LoVo (cell line): ENCODE measurements at regions not wholly inside any gene's neighbourhood (a gene's known extent, or its start where the extent isn't known, plus 50 kb on each side); places are given as distances from the start of the nearest gene placed in this dataset.

Source experiments
- DNase-seq: peaks from one replicate; pipeline ENCODE4 v3.0.0-alpha.2; 2016; ENCODE audit warnings: low spot score

DNA sequence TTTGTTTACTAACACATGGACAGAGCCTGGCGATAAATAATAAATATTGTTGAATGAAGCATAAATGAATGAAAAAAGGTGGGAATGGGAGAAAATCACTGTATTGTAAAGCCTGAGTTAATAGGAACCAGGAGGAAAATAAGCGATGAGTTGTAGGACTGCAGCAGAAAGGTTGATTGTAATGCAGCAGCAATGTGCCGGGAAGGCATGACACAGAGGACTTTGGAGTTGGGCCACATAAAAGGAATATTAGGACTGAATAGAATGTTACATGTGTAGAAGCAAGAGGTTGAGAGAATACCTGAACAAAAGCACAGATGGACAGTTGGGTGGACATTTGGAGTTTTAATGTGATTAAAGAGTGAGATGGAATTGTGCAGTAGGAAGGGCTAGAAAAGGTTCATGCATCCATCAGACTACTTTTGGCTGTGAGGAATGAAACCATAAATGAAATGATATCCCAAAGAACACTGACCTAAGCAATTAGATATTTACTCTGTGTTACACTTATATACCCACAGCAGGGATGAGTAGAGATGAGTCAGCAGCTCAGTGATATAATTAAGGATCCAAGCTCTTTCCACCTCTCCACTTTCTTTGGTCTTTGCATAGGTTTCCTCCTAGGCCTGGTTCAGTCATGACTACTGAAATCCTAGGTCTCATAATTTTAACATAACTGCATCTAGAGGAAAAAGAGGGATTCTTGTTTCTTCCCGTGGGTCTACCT lies 55.4 kb downstream of the CCER1 start:
- no peak for DNase-seq

DNA sequence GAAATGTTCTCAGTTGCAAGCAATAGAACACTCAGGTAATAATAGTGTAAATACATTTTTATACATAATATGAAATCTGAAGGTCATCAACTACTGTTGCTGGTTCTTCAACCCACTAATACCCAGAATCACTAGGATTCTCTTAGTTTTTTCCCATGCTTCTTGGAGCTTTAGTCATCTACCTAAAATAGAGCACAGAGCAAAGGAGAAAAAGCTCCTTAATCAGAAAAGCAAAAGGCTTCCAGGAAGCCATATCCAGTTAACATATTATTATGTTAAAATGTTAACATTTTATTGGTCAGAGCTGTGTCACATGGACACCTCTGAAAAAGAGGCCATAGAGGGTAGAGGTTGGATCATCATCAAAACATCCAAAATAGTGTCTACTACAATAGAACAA lies 57.0 kb downstream of the CCER1 start:
- DNase-seq: no peak

DNA sequence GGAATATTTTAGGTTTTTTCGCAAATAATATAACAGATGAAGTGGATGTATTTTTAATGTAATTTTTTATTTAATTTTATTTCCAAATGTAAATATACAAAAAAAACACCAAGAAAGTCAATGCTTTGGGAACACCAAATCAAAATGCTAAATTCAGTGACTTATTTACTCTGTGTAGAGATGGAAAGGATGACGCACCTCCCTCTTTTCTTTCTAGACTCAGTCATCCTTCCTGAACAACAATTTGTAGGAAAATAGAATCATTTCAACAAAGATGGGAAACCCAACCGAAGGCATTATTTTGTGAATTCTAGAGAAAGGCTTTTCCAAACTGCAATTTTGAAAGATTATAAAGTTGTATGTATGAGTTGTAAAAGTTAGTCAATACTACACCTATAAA lies 57.7 kb downstream of the CCER1 start:
- DNase-seq: no peak

DNA sequence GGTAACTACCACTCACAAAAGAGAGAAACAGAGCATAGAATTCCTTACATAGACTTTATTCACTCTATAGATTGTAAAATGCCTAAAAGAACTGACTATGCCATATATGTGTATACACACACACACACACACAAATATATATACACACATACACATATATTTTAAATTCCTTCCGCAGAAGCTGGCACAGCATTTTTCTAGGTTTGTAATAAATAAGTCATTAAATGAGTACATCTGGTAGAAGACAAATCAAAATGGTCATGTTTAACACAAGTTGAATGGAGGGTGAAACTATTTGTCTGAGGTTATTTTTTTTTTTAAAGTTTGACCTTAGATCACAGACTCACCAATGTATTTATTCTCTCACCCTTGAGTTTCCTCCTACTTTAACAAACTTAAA lies 58.2 kb downstream of the CCER1 start:
- DNase-seq: no peak

DNA sequence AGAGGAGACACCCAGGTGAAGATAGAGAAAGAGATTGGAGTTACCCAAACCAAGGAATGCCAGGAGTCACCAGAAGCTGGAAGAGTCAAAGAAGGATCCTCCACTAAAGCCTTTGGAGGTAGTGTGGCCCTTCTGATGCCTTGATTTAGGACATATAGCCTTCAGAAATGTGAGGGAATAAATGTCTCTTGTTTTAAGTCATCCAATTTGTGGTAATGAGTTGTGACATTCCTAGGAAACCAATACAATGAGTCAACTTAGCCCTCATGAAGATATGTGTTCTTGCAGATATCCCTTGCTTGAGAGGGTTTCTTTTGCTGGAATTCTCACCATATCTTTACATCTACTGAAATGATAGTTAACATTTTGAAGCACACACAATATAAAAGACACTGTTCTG lies 58.8 kb downstream of the CCER1 start:
- peak; percentile 26 for DNase-seq

DNA sequence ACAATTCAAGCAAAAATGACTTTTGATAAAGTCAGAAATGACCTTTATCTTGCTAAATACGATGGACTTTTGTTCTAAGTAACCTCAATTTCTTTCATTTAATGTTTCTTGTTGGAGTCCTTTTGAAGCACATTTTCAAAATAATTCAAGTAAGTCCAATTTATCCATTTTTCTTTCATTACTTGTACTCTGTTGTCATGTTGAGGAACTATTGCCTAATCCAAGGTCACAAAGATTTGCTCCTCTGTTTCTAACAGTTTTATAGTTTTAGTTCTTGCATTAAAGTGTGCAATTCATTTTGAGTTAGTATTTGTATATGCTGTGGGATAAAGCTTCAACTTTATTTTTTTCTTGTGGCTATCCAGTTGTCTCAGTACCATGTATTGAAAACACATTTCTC lies 66.7 kb downstream of the CCER1 start:
- no peak for DNase-seq

DNA sequence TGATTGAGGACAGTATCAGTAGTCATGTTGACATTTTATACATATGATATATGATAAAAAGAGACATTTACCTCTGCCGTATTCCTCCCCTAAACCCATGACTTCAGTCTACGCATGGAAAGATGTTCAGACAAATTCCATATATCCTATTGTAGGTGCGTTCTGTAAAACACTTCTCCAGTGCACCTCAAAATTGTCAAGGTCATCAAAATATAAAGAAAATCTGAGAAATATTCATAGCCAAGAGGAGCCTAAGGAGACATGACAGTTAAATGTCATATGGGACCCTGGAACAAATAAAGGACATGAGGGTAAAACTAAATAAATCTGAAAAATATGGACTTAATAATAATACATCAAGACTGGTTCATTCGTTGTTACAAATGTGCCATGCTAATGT lies 71.5 kb downstream of the CCER1 start:
- no peak for DNase-seq

DNA sequence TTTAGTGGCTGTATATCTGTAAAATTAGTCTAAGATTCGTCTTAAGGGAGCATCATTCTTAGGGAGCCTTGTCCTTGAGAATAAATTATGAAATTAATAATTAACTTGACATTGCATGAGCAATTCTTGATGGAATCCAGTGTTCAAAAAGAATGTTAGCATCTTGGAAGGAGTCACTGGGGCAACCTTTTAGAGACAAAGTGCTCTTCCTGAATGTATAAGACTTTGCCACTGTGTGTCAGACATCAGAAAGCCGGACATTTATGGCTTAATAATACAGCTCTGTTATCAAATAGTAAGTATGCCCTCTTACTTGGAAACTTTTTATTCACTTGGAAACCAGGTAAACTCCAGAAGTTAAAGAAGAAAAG lies 83.3 kb downstream of the CCER1 start:
- DNase-seq: no peak

DNA sequence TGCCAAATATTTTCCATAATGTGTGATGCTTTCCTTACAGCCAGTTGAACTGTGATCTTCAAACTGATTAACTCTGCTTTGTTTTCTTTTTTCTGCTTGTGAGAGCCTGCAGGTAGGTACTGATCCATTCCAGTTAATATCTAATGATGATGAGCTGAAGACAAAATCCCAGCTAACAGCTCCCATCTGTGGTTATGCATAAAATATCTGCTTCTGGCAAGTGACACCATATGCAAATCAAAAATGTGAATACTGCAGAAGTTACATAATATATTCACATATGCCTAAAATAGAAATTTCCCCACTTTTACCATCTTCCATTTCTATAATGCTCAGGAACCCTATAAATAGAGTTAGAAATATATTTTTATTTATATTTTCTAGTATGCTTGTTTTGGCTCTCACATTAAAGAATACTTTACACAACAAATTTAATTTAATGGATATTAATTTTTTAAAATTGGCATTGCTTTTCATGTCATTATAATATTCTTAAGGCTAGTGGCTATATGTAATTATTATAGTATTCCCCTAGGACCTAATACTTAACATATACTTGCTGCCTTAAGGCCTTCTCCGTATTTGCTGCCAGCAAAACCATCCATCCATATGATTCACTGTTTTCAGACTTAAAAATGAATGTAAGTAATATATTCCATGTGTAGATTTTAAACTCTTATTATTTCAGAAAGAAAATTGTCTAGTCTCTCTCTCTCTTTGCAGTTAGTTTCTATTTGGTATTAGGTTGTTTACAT lies 83.8 kb downstream of the CCER1 start:
- DNase-seq: no peak

DNA sequence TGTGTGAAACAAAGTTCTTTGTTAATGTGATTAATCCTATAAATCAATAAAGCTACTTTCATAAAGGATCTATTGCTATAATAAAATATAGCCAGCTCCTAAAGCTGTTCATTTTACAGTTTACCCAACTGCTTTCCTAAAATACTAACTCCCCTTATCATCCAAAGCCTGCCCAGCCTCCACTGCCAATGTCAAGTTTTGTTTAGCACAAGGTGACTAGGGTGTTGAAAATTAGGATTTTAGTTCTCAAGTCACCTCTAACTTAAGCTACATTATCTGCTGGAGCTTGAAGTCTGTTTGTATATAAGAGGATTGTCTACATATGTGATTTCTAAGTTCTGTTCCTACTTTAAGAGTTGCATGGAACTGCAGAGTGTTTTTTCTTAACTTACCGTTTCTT lies 86.3 kb downstream of the CCER1 start:
- DNase-seq: no peak

DNA sequence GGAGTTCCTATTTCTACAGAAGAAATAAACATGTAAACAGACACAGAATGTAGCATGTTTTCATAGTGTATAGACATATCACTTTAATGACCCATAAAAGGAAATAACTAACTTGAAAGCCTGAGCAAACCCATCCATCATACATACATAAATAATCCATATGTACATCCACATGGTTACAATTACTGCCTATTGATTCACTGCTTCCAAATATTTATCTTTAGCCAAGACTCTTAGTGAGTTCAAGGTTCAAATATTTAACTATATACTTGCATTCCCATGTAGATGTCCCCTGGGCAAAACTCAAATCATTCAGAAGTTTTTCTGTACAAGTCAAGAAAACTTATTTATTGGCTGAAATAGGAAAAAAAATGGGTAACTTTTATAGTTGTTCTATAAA lies 95.4 kb downstream of the CCER1 start:
- no peak for DNase-seq

DNA sequence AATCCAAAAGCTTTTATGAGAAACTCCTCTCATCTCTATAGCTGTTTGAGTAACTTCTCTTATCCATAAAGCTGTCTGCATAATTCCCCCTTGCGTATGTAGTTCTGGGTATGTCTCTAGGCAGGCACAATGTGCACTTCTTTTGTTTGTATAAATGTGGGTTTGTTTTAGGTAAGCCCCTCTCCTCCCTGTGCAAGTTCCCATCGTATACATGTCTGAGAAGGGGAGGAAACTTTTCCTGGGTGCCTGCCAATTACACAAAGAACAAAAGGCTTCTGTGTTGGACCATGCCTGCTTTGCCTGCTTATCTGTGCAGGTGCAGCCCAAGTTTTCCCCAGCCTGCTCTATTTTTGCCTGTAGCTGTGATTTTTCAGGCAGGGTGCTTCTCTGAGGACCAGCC lies 96.7 kb downstream of the CCER1 start:
- DNase-seq: peak; percentile 26

DNA sequence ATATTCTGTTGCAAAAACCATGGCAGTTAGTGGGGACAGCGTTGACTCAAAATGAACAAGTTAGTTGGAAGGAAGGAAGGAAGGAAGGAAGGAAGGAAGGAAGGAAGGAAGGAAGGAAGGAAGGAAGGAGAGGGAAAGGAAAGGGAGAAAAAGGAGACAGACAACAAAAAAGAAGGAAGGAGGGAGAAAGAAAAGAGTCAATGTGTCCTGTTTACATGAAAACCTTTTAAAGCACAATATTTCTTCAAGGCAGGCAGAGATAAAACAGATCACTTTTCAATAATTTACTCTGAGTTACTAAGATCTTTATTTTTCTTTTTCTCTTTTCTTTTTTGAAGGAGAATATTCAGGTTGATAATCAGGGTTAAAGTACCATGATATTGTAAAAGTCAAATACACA lies 99.4 kb downstream of the CCER1 start:
- DNase-seq: no peak

DNA sequence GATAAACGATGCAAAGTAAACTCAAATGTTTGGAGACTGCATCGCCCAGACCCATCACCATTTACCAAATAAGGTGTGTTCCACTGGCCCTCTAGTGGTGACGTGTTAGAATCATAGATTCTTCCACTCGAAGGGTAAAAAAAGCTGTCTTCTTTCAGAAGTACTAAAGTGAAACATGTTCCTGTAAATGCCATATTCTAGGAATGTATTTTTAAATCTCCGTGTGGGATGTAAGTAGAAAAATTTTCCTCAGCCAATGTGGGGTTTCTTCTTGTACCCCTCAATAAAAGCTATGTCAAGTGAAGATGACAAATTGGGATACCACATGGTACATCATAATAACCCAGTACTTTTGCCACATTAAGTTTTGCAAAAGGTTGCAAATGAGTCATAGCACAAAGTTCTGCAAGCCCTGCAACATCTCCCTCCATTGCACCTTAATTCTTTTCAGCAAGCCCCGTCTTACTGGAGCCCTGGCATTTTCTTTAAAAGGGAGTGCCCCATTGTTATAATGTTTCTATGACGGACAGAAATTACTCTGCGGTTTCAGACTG lies 100.8 kb downstream of the CCER1 start:
- peak; percentile 69 for DNase-seq

DNA sequence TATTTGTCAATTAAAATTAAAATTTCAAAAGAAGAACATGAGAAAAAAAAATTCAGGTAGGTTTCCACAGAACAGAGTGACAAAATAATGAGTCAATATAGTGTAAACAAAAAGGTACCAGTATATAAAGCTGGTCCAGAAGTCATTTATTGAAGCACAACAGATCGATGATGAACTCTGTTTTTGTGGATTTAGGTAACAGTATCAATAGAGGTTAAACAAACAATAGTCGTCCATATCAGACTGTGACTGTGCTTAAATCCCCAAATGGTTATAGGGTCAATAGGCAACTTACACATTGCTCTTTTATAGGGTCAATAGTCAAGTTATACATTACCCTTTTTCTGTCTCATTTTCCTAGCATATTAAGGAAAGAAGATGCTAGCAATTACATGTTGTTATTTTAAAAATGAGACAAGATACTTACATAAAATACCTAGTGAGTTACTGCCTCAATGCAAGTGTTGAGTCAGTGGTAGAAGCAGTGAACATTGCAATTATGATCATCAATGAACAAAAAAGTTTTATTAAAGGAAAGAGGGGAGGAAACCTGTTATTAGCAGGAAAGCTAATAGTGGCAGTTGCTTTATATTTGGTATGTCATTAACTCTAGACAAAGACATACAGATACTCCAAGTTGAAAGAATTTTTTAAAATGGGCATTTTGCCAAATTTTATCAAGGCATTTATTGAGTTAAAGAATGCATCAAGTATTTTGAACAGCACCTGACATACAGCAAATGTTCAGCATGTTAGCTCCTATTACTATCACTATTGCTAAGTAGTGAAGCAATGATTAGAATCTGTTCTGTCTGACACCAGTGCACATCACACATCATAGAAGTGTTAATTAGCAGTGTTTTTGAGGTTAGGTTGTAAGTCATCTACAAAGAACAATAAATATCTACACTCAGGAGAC lies 102.9 kb downstream of the CCER1 start:
- DNase-seq: no peak

DNA sequence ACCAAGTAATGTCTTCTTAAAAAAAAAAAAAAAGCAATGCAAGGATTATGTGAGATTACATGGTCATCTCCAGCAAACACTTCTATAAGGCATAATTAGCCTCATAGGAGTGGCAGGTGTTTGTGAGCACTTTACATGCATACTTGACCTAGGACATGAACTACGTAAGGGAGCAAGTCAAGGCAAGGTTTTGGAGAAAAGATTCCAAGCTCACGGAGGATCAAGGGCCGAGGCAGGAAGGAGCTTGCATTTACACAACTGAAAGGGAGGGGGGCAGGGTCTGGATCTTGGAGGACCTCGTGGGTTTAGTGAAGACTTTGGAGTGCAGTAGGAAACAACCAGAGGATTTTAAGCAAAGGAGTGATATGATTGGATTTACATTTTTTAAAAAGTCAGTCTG lies 112.5 kb downstream of the CCER1 start:
- DNase-seq: no peak

DNA sequence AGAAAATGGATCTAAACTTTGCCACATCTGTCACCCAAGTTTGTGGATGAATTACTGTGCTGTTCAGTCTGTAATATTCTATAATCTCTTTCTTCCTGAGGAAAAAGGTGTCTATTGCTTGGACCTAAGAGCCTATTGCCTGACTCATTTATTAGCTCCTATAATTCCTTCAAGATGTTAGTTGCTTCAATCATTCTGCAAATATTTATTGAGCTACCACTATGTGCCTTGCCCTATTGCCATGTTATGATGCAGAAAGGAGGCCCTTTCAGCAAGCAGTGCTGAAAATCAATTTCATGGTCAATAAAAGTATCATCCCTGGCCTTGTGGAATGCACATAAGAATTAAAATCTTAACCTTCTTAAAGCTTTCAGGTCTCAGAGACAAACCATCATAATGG lies 113.6 kb downstream of the CCER1 start:
- no peak for DNase-seq

DNA sequence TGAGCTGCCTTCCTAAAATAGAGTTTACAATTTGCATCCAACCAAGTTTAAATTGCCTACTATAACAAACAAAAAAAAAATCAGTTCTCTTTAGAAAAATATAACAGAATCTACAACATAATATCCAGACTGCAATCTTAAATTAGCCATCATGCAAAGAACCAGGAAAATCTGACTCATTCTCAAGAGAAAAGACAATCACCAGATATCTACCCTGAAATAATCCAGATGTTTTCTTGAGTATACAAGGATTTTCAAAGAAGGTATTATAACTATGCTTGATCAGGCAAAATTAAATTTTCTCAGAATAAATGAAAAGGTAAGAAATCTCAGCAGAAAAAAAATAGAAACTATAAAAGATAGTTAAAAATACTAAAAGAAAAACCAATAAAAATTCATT lies 115.6 kb downstream of the CCER1 start:
- DNase-seq: no peak

DNA sequence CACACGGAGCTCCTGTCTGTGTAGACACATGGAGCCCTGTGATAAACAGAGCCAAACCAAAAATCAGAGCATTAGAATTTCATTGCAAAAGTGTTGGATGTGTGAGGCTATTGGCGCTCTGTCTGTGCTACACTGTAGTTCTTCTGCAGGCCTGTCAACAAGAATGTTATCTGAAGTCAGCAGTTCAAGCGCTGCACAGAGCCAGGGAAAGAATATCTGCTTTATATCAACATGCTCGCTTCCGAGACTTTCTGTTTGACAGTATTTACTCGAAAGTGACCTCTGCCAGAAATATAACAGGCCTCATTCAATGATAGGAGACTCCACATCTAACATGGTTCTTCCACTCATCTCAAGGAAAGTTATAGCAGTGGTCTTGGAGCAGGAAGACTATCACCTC lies 118.3 kb downstream of the CCER1 start:
- DNase-seq: no peak

DNA sequence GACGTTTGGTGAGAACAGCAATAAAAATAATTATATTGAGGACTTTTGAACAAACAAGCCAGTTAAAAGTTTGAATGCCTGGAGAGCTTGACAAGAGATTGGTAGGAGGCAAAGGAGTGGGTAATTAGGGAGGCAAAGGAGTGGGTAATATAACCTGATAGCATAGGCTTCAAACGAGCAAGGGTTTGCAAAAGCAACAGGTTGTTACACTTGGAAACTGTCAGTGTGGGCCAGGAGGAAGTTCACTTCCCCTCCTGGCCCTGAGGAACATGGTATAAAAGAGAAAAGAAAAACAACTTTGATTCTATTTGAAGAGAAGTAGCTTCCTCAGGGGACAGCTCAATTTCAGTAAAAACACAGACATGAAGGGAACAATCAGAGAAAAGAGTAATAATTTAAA lies 121.7 kb downstream of the CCER1 start:
- no peak for DNase-seq

DNA sequence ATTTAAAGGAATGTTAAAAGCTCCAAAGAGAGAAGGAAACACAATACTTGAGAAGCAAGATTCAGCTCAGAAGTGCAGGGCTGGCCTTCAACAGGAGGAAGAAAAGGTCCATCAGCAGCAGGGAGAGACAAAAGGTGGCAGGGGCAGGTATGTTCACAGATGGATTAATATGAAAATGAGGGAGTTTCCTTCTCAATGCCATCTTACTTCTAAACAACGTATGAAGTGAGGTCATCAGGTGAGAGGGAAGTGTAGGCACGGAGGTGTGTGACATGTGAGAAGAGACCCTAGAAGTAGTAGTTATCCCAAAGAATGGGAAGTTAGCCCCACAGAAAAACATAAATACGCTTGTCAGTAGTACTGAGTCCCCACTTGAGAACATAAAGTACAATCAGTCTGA lies 122.5 kb downstream of the CCER1 start:
- no peak for DNase-seq

DNA sequence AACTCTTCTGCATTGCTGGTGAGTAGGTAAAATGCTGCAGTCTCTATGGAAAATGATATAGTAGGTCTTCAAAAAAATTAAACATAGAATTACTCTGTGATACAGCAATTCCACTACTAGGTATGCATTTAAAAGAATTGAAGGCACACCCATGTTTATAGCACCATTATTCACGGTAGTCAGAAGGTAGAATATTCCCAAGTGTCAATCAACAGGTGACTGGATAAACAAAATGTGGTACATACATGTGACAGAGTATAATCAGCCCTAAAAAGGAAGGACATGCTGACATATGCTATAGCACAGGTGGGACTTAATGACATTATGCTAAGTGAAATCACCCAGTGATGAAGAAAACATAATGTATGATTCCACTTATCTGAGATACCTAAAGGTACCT lies 123.3 kb downstream of the CCER1 start:
- DNase-seq: no peak

DNA sequence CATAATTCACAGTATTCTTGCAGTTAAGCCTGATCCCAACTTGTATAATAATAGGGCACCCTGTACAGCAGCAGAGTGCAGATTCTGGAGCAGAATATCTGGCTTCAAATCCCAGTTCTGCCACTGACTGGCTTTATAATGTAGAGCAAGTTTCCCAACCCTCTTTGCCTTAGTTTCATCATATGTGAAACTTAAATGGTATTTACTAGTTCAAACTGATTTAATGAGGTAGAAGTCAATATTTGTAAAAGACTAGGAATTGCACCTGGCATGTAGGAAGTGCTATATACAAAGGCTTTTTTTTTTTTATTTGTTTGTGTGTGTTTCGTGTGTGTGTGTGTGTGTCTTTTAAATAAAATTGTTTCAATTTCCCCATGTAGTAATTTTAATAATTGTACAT lies 125.9 kb downstream of the CCER1 start:
- no peak for DNase-seq
